ENCODE measurements at regions not wholly inside any gene's neighbourhood (a gene's known extent, or its start where the extent isn't known, plus 50 kb on each side); places are given as distances from the start of the nearest gene placed in this dataset.

- H3K27ac ChIP-seq (ENCODE audit: low read depth, low read length, poor library complexity, severe bottlenecking), result no peak overlapping the region
- H3K36me3 ChIP-seq (ENCODE audit: insufficient read depth, low read length), result no peaks in the 10 kb centered on the region
- H3K4me1 ChIP-seq (ENCODE audit: insufficient read depth, low read length, poor library complexity, severe bottlenecking), result no peaks in the 10 kb centered on the region
- ChIA-PET CTCF (ENCODE audit: unreplicated experiment) (no interaction called here), POLR2A (no interaction called here)
- no peak overlapping the region for H3K4me3 ChIP-seq (ENCODE audit: low read depth, low read length, poor library complexity, severe bottlenecking)
- no peak overlapping the region for H2AFZ ChIP-seq (ENCODE audit: low read length)
- no peaks in the 10 kb centered on the region for H4K20me1 ChIP-seq (ENCODE audit: insufficient read depth, low read length)
- H3K4me2 ChIP-seq (ENCODE audit: low read length), result no peak overlapping the region
- no TSS peak for BruUV-seq (replicated peaks)
- intact Hi-C loops (cut with micrococcal nuclease; ENCODE audit: unreplicated experiment), result no loop called here
- DNase-seq (ENCODE audit: low spot score), result no peak
- peaks cover 18% of the 10 kb centered on the region for H3K9me3 ChIP-seq (ENCODE audit: low read length)
- TF ChIP-seq EZH2phosphoT487 (IDR thresholded peaks at IDR 0.05; ENCODE audit: borderline replicate concordance, low read depth, low read length) (no peak), CTCF (conservative IDR thresholded peaks at IDR 0.05; ENCODE audit: low read length) (no peak)
- H3K9me2 ChIP-seq (ENCODE audit: insufficient read depth, low read length), result no peaks in the 10 kb centered on the region
- no peaks in the 10 kb centered on the region for H3K79me2 ChIP-seq (ENCODE audit: insufficient read depth, low read depth, low read length)
Observed at GRCh38 chr21:31484219-31484618, 140.2 kb upstream of the TIAM1 start.

- H3K27ac ChIP-seq (ENCODE audit: low read depth, low read length, poor library complexity, severe bottlenecking), result no peak overlapping the region
- no peaks in the 10 kb centered on the region for H3K4me1 ChIP-seq (ENCODE audit: insufficient read depth, low read length, poor library complexity, severe bottlenecking)
- H4K20me1 ChIP-seq (ENCODE audit: insufficient read depth, low read length), result no peaks in the 10 kb centered on the region
- H3K36me3 ChIP-seq (ENCODE audit: insufficient read depth, low read length), result no peaks in the 10 kb centered on the region
- H3K9me3 ChIP-seq (ENCODE audit: low read length), result peaks cover 18% of the 10 kb centered on the region
- H2AFZ ChIP-seq (ENCODE audit: low read length), result no peak overlapping the region
- ChIA-PET POLR2A (no interaction called here), CTCF (ENCODE audit: unreplicated experiment) (no interaction called here)
- no peak overlapping the region for H3K4me3 ChIP-seq (ENCODE audit: low read depth, low read length, poor library complexity, severe bottlenecking)
- H3K79me2 ChIP-seq (ENCODE audit: insufficient read depth, low read depth, low read length), result no peaks in the 10 kb centered on the region
- intact Hi-C loops (cut with micrococcal nuclease; ENCODE audit: unreplicated experiment), result no loop called here
- no peak overlapping the region for H3K4me2 ChIP-seq (ENCODE audit: low read length)
- BruUV-seq (replicated peaks), result no TSS peak
- no peaks in the 10 kb centered on the region for H3K9me2 ChIP-seq (ENCODE audit: insufficient read depth, low read length)
- no peak for DNase-seq (ENCODE audit: low spot score)
- TF ChIP-seq EZH2phosphoT487 (IDR thresholded peaks at IDR 0.05; ENCODE audit: borderline replicate concordance, low read depth, low read length), result no peak
- TF ChIP-seq CTCF (conservative IDR thresholded peaks at IDR 0.05; ENCODE audit: low read length), result no peak
Observed at GRCh38 chr21:31483146-31483545, 139.1 kb upstream of the TIAM1 start.

GRCh38 chr21:31482460-31482859, 138.4 kb upstream of the TIAM1 start:
- H3K4me2 ChIP-seq (ENCODE audit: low read length), result no peak overlapping the region
- no peaks in the 10 kb centered on the region for H3K36me3 ChIP-seq (ENCODE audit: insufficient read depth, low read length)
- H3K9me3 ChIP-seq (ENCODE audit: low read length), result peaks cover 15% of the 10 kb centered on the region
- no peaks in the 10 kb centered on the region for H3K9me2 ChIP-seq (ENCODE audit: insufficient read depth, low read length)
- H3K4me1 ChIP-seq (ENCODE audit: insufficient read depth, low read length, poor library complexity, severe bottlenecking), result no peaks in the 10 kb centered on the region
- H3K27ac ChIP-seq (ENCODE audit: low read depth, low read length, poor library complexity, severe bottlenecking), result no peak overlapping the region
- intact Hi-C loops (cut with micrococcal nuclease; ENCODE audit: unreplicated experiment), result no loop called here
- DNase-seq (ENCODE audit: low spot score), result no peak
- ChIA-PET POLR2A (no interaction called here), CTCF (ENCODE audit: unreplicated experiment) (no interaction called here)
- no peak overlapping the region for H3K4me3 ChIP-seq (ENCODE audit: low read depth, low read length, poor library complexity, severe bottlenecking)
- H3K79me2 ChIP-seq (ENCODE audit: insufficient read depth, low read depth, low read length), result no peaks in the 10 kb centered on the region
- H4K20me1 ChIP-seq (ENCODE audit: insufficient read depth, low read length), result no peaks in the 10 kb centered on the region
- BruUV-seq (replicated peaks), result no TSS peak
- TF ChIP-seq EZH2phosphoT487 (IDR thresholded peaks at IDR 0.05; ENCODE audit: borderline replicate concordance, low read depth, low read length) (no peak), CTCF (conservative IDR thresholded peaks at IDR 0.05; ENCODE audit: low read length) (no peak)
- H2AFZ ChIP-seq (ENCODE audit: low read length), result no peak overlapping the region
